ENCODE measurements at regions not wholly inside any gene's neighbourhood (a gene's known extent, or its start where the extent isn't known, plus 50 kb on each side); places are given as distances from the start of the nearest gene placed in this dataset.

- Mint-ChIP-seq H3K4me1 (peaks cover 48% of the 10 kb centered on the region), H3K4me3 (peak overlapping the region; percentile 84), H3K27me3 (no peaks in the 10 kb centered on the region), H3K27ac (peak overlapping the region; percentile 70), H3K36me3 (ENCODE audit: low read depth) (peaks cover 3% of the 10 kb centered on the region)
- no peaks in the 10 kb centered on the region for H3K9me3 ChIP-seq (ENCODE audit: control insufficient read depth, low read length, poor library complexity, severe bottlenecking)
- DNase-seq (no peak), ATAC-seq (no peak)
Measured at GRCh38 chr1:42013881-42014470, 95.3 kb upstream of the HIVEP3 start.

- ATAC-seq (no peak), DNase-seq (no peak)
- no peaks in the 10 kb centered on the region for H3K27me3 Mint-ChIP-seq
- H3K4me1 Mint-ChIP-seq, result peaks cover 55% of the 10 kb centered on the region
- peaks cover 5% of the 10 kb centered on the region for H3K36me3 Mint-ChIP-seq (ENCODE audit: low read depth)
- H3K9me3 ChIP-seq (ENCODE audit: control insufficient read depth, low read length, poor library complexity, severe bottlenecking), result no peaks in the 10 kb centered on the region
- H3K4me3 Mint-ChIP-seq, result no peak overlapping the region
- H3K27ac Mint-ChIP-seq, result no peak overlapping the region
Measured at GRCh38 chr1:42012852-42013251, 94.1 kb upstream of the HIVEP3 start.

- H3K9me3 ChIP-seq (ENCODE audit: control insufficient read depth, low read length, poor library complexity, severe bottlenecking), result no peaks in the 10 kb centered on the region
- DNase-seq (no peak), ATAC-seq (no peak)
- peaks cover 7% of the 10 kb centered on the region for H3K36me3 Mint-ChIP-seq (ENCODE audit: low read depth)
- H3K27ac Mint-ChIP-seq, result no peak overlapping the region
- H3K4me3 Mint-ChIP-seq, result no peak overlapping the region
- H3K4me1 Mint-ChIP-seq, result peaks cover 60% of the 10 kb centered on the region
- H3K27me3 Mint-ChIP-seq, result no peaks in the 10 kb centered on the region
Measured at GRCh38 chr1:42010381-42010780, 91.7 kb upstream of the HIVEP3 start.

GRCh38 chr1:42008264-42008663 is 89.5 kb upstream of the HIVEP3 start:
- Mint-ChIP-seq H3K4me3 (no peak overlapping the region), H3K4me1 (peaks cover 41% of the 10 kb centered on the region), H3K27ac (no peak overlapping the region), H3K36me3 (ENCODE audit: low read depth) (peaks cover 4% of the 10 kb centered on the region), H3K27me3 (no peaks in the 10 kb centered on the region)
- ATAC-seq, result no peak
- H3K9me3 ChIP-seq (ENCODE audit: control insufficient read depth, low read length, poor library complexity, severe bottlenecking), result no peaks in the 10 kb centered on the region
- no peak for DNase-seq

GRCh38 chr1:42006836-42007235 is 88.1 kb upstream of the HIVEP3 start:
- no peak overlapping the region for H3K27ac Mint-ChIP-seq
- DNase-seq (no peak), ATAC-seq (no peak)
- peaks cover 4% of the 10 kb centered on the region for H3K36me3 Mint-ChIP-seq (ENCODE audit: low read depth)
- no peaks in the 10 kb centered on the region for H3K27me3 Mint-ChIP-seq
- H3K9me3 ChIP-seq (ENCODE audit: control insufficient read depth, low read length, poor library complexity, severe bottlenecking), result no peaks in the 10 kb centered on the region
- peaks cover 38% of the 10 kb centered on the region for H3K4me1 Mint-ChIP-seq
- H3K4me3 Mint-ChIP-seq, result no peak overlapping the region

GRCh38 chr1:42006093-42006492 is 87.4 kb upstream of the HIVEP3 start:
- peaks cover 4% of the 10 kb centered on the region for H3K36me3 Mint-ChIP-seq (ENCODE audit: low read depth)
- DNase-seq (no peak), ATAC-seq (no peak)
- H3K27ac Mint-ChIP-seq, result no peak overlapping the region
- no peaks in the 10 kb centered on the region for H3K9me3 ChIP-seq (ENCODE audit: control insufficient read depth, low read length, poor library complexity, severe bottlenecking)
- peaks cover 34% of the 10 kb centered on the region for H3K4me1 Mint-ChIP-seq
- H3K4me3 Mint-ChIP-seq, result no peak overlapping the region
- H3K27me3 Mint-ChIP-seq, result no peaks in the 10 kb centered on the region

GRCh38 chr1:42005530-42005929 is 86.8 kb upstream of the HIVEP3 start:
- ATAC-seq, result no peak
- no peak overlapping the region for H3K27ac Mint-ChIP-seq
- H3K27me3 Mint-ChIP-seq, result no peaks in the 10 kb centered on the region
- H3K36me3 Mint-ChIP-seq (ENCODE audit: low read depth), result peaks cover 4% of the 10 kb centered on the region
- peaks cover 33% of the 10 kb centered on the region for H3K4me1 Mint-ChIP-seq
- no peak overlapping the region for H3K4me3 Mint-ChIP-seq
- H3K9me3 ChIP-seq (ENCODE audit: control insufficient read depth, low read length, poor library complexity, severe bottlenecking), result no peaks in the 10 kb centered on the region
- no peak for DNase-seq

GRCh38 chr1:42004860-42005259 is 86.1 kb upstream of the HIVEP3 start:
- ATAC-seq (no peak), DNase-seq (no peak)
- peaks cover 34% of the 10 kb centered on the region for H3K4me1 Mint-ChIP-seq
- H3K4me3 Mint-ChIP-seq, result no peak overlapping the region
- H3K9me3 ChIP-seq (ENCODE audit: control insufficient read depth, low read length, poor library complexity, severe bottlenecking), result no peaks in the 10 kb centered on the region
- no peak overlapping the region for H3K27ac Mint-ChIP-seq
- peaks cover 4% of the 10 kb centered on the region for H3K36me3 Mint-ChIP-seq (ENCODE audit: low read depth)
- H3K27me3 Mint-ChIP-seq, result no peaks in the 10 kb centered on the region

GRCh38 chr1:42004322-42004721 is 85.6 kb upstream of the HIVEP3 start:
- DNase-seq, result no peak
- Mint-ChIP-seq H3K36me3 (ENCODE audit: low read depth) (peaks cover 4% of the 10 kb centered on the region), H3K27me3 (no peaks in the 10 kb centered on the region), H3K4me3 (no peak overlapping the region), H3K4me1 (peaks cover 32% of the 10 kb centered on the region), H3K27ac (no peak overlapping the region)
- H3K9me3 ChIP-seq (ENCODE audit: control insufficient read depth, low read length, poor library complexity, severe bottlenecking), result no peaks in the 10 kb centered on the region
- ATAC-seq, result no peak

GRCh38 chr1:42003433-42003832 is 84.7 kb upstream of the HIVEP3 start:
- ATAC-seq (no peak), DNase-seq (no peak)
- no peaks in the 10 kb centered on the region for H3K9me3 ChIP-seq (ENCODE audit: control insufficient read depth, low read length, poor library complexity, severe bottlenecking)
- H3K4me1 Mint-ChIP-seq, result peaks cover 25% of the 10 kb centered on the region
- H3K27ac Mint-ChIP-seq, result no peak overlapping the region
- H3K27me3 Mint-ChIP-seq, result no peaks in the 10 kb centered on the region
- peaks cover 2% of the 10 kb centered on the region for H3K36me3 Mint-ChIP-seq (ENCODE audit: low read depth)
- no peak overlapping the region for H3K4me3 Mint-ChIP-seq

GRCh38 chr1:42002220-42002619 is 83.5 kb upstream of the HIVEP3 start:
- H3K9me3 ChIP-seq (ENCODE audit: control insufficient read depth, low read length, poor library complexity, severe bottlenecking), result no peaks in the 10 kb centered on the region
- Mint-ChIP-seq H3K27me3 (no peaks in the 10 kb centered on the region), H3K4me3 (no peak overlapping the region), H3K36me3 (ENCODE audit: low read depth) (peaks cover 1% of the 10 kb centered on the region), H3K27ac (no peak overlapping the region), H3K4me1 (peaks cover 18% of the 10 kb centered on the region)
- ATAC-seq, result no peak
- no peak for DNase-seq

- Mint-ChIP-seq H3K27ac (peak overlapping the region; percentile 29), H3K27me3 (no peaks in the 10 kb centered on the region), H3K4me1 (peaks cover 19% of the 10 kb centered on the region), H3K4me3 (no peak overlapping the region), H3K36me3 (ENCODE audit: low read depth) (no peaks in the 10 kb centered on the region)
- H3K9me3 ChIP-seq (ENCODE audit: control insufficient read depth, low read length, poor library complexity, severe bottlenecking), result no peaks in the 10 kb centered on the region
- DNase-seq (no peak), ATAC-seq (no peak)
Measured at GRCh38 chr1:42000766-42001165, 82.0 kb upstream of the HIVEP3 start.

GRCh38 chr1:41999884-42000283 is 81.2 kb upstream of the HIVEP3 start:
- H3K4me3 Mint-ChIP-seq, result no peak overlapping the region
- no peaks in the 10 kb centered on the region for H3K36me3 Mint-ChIP-seq (ENCODE audit: low read depth)
- H3K9me3 ChIP-seq (ENCODE audit: control insufficient read depth, low read length, poor library complexity, severe bottlenecking), result no peaks in the 10 kb centered on the region
- DNase-seq (no peak), ATAC-seq (no peak)
- H3K27ac Mint-ChIP-seq, result no peak overlapping the region
- peaks cover 28% of the 10 kb centered on the region for H3K4me1 Mint-ChIP-seq
- H3K27me3 Mint-ChIP-seq, result no peaks in the 10 kb centered on the region

GRCh38 chr1:41998250-41998649 is 79.5 kb upstream of the HIVEP3 start:
- Mint-ChIP-seq H3K27ac (no peak overlapping the region), H3K4me1 (peaks cover 31% of the 10 kb centered on the region), H3K4me3 (no peak overlapping the region), H3K36me3 (ENCODE audit: low read depth) (no peaks in the 10 kb centered on the region), H3K27me3 (no peaks in the 10 kb centered on the region)
- no peak for ATAC-seq
- H3K9me3 ChIP-seq (ENCODE audit: control insufficient read depth, low read length, poor library complexity, severe bottlenecking), result no peaks in the 10 kb centered on the region
- DNase-seq, result no peak
